ENCODE measurements at regions not wholly inside any gene's neighbourhood (a gene's known extent, or its start where the extent isn't known, plus 50 kb on each side); places are given as distances from the start of the nearest gene placed in this dataset.

DNA sequence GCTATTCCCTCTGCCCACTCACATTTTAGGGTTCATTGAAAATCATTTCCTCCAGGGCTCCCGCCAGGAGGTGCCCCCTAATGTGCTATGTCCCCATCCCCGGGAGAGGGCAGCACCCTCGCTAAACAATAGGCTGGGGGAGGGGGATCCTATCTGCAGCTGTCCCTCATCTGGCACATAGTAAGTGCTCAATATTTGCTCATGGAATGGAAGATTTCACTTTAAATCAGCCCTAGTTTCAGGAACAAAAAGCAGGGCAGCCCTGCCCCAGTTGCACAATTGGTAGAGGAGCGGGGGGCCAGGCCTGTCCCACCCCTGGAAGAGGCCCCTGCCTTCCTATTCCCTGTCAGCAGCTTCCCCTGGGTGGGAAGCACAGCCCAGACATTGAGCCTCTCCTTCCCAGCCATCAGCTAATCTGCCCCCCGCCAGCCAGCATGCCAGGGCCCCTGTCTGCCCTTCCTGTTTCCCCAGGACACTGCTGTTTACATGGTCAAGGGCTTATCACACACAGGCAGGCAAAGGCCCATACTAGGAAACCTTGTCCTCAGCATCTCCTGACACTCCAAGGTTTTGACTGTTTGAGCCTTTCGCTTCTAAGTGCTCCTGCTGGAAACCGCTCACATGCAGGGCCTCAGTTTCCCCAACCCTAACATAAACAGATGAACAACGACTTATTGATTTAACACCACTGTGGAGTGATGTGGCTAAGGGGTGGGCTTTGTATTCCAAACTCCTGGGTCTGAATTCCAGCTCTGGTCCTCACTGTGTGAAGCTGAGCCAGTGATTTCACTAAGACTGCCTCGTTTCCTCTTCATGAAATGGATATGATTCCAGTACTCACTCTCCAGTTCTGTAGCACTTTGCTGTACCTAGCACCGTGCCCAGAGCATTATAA lies 130.7 kb upstream of the ZMIZ1 start:
- TF ChIP-seq, protein P1, sequence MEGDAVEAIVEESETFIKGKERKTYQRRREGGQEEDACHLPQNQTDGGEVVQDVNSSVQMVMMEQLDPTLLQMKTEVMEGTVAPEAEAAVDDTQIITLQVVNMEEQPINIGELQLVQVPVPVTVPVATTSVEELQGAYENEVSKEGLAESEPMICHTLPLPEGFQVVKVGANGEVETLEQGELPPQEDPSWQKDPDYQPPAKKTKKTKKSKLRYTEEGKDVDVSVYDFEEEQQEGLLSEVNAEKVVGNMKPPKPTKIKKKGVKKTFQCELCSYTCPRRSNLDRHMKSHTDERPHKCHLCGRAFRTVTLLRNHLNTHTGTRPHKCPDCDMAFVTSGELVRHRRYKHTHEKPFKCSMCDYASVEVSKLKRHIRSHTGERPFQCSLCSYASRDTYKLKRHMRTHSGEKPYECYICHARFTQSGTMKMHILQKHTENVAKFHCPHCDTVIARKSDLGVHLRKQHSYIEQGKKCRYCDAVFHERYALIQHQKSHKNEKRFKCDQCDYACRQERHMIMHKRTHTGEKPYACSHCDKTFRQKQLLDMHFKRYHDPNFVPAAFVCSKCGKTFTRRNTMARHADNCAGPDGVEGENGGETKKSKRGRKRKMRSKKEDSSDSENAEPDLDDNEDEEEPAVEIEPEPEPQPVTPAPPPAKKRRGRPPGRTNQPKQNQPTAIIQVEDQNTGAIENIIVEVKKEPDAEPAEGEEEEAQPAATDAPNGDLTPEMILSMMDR (IDR thresholded peaks at IDR 0.05): no peak
- TF ChIP-seq ZFX (IDR thresholded peaks at IDR 0.05; ENCODE audit: borderline replicate concordance): no peak

All from 22Rv1 (cell line).